ENCODE measurements at regions not wholly inside any gene's neighbourhood (a gene's known extent, or its start where the extent isn't known, plus 50 kb on each side); places are given as distances from the start of the nearest gene placed in this dataset.
"Not testable (repeated sequence)": the region's sequence is repeated elsewhere in the genome, so short reads cannot be mapped to it uniquely, and the experiment has no call there.

- H4K20me1 ChIP-seq (replicated peaks; ENCODE audit: control insufficient read depth, extremely low read depth, insufficient read depth, low read length) = no peaks in the 10 kb centered on the region
- FAIRE-seq = no peak
- dilution Hi-C loops (cut with MboI; ENCODE audit: extremely low pct_ligation_motif_present, low sequenced_read_pairs) = no loop called here
- no peaks in the 10 kb centered on the region for H3K4me1 ChIP-seq (ENCODE audit: control insufficient read depth, extremely low read depth, insufficient read depth, low read length)
- intact Hi-C loops (cut with micrococcal nuclease) = no loop called here
- H3K9me3 ChIP-seq (replicated peaks; ENCODE audit: control insufficient read depth, insufficient read depth, low read length) = peaks cover 5% of the 10 kb centered on the region
- no peak overlapping the region for H3K27ac ChIP-seq (ENCODE audit: insufficient read depth, low read depth, low read length)
- no peak overlapping the region for H3K4me3 ChIP-seq (replicated peaks in 1 of 3; ENCODE audit: insufficient read depth in 1 of 3, low read depth in 1 of 3, low read length in 3 of 3)
- H3K9me1 ChIP-seq (replicated peaks; ENCODE audit: control insufficient read depth, extremely low read depth, insufficient read depth, low read length) = no peaks in the 10 kb centered on the region
- H3K79me2 ChIP-seq (ENCODE audit: control insufficient read depth, insufficient read depth, low read length) = no peaks in the 10 kb centered on the region
- TF ChIP-seq FOS (IDR thresholded peaks at IDR 0.05; ENCODE audit: borderline replicate concordance, insufficient read depth, low read length) (no peak), CTCF (IDR thresholded peaks at IDR 0.05; ENCODE audit: extremely low read depth in 1 of 2, insufficient read depth in 1 of 2, low read depth in 1 of 2, low read length in 2 of 2) (no peak), JUN (IDR thresholded peaks at IDR 0.05; ENCODE audit: borderline replicate concordance, insufficient read depth, insufficient read length, low read depth) (no peak), GATA2 (IDR thresholded peaks at IDR 0.05; ENCODE audit: insufficient read depth, insufficient read length, low read depth, low read length) (no peak), POLR2A (IDR thresholded peaks at IDR 0.05; ENCODE audit: low read depth, low read length) (no peak), POLR2AphosphoS5 (IDR thresholded peaks at IDR 0.05; ENCODE audit: insufficient read depth, low read depth, low read length) (no peak), MYC (IDR thresholded peaks at IDR 0.05; ENCODE audit: low read depth, low read length) (no peak), EZH2 (IDR thresholded peaks at IDR 0.05; ENCODE audit: borderline replicate concordance, low read depth, low read length, severe bottlenecking) (no peak)
- TF ChIP-seq, protein P1, sequence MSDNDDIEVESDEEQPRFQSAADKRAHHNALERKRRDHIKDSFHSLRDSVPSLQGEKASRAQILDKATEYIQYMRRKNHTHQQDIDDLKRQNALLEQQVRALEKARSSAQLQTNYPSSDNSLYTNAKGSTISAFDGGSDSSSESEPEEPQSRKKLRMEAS (IDR thresholded peaks at IDR 0.05; ENCODE audit: insufficient read depth, insufficient read length) = no peak
- no peak overlapping the region for H3K9ac ChIP-seq (replicated peaks; ENCODE audit: extremely low read depth, insufficient read depth, low read length)
- no peak overlapping the region for H2AFZ ChIP-seq (ENCODE audit: low read depth, low read length)
- no peaks in the 10 kb centered on the region for H3K27me3 ChIP-seq (ENCODE audit: control insufficient read depth in 2 of 2, insufficient read depth in 2 of 2, low read length in 2 of 2)
- DNase-seq (ENCODE audit: low read depth, low spot score) = no peak
- CTCF ChIA-PET = no interaction called here
- POLR2A ChIA-PET = no interaction called here
- no TSS peak for BruUV-seq (replicated peaks)
- no peaks in the 10 kb centered on the region for H3K36me3 ChIP-seq (ENCODE audit: control insufficient read depth in 2 of 2, extremely low read depth in 1 of 2, insufficient read depth in 2 of 2, low read length in 2 of 2)
- no peak overlapping the region for H3K4me2 ChIP-seq (ENCODE audit: insufficient read depth, low read length)
Observed at GRCh38 chr14:106060276-106060975, 534.0 kb downstream of the TMEM121 start.

GRCh38 chr14:106061877-106062500 is 535.6 kb downstream of the TMEM121 start:
- BruUV-seq (replicated peaks); H3K4me1 ChIP-seq (ENCODE audit: control insufficient read depth, extremely low read depth, insufficient read depth, low read length); DNase-seq (ENCODE audit: low read depth, low spot score); CTCF ChIA-PET; H3K4me2 ChIP-seq (ENCODE audit: insufficient read depth, low read length); H3K9me1 ChIP-seq (replicated peaks; ENCODE audit: control insufficient read depth, extremely low read depth, insufficient read depth, low read length); intact Hi-C loops (cut with micrococcal nuclease); dilution Hi-C loops (cut with MboI; ENCODE audit: extremely low pct_ligation_motif_present, low sequenced_read_pairs); POLR2A ChIA-PET; H3K27ac ChIP-seq (ENCODE audit: insufficient read depth, low read depth, low read length); H3K36me3 ChIP-seq (ENCODE audit: control insufficient read depth in 2 of 2, extremely low read depth in 1 of 2, insufficient read depth in 2 of 2, low read length in 2 of 2); H3K27me3 ChIP-seq (ENCODE audit: control insufficient read depth in 2 of 2, insufficient read depth in 2 of 2, low read length in 2 of 2); H4K20me1 ChIP-seq (replicated peaks; ENCODE audit: control insufficient read depth, extremely low read depth, insufficient read depth, low read length); FAIRE-seq; H3K79me2 ChIP-seq (ENCODE audit: control insufficient read depth, insufficient read depth, low read length); H3K4me3 ChIP-seq (replicated peaks in 1 of 3; ENCODE audit: insufficient read depth in 1 of 3, low read depth in 1 of 3, low read length in 3 of 3); H2AFZ ChIP-seq (ENCODE audit: low read depth, low read length); H3K9me3 ChIP-seq (replicated peaks; ENCODE audit: control insufficient read depth, insufficient read depth, low read length); H3K9ac ChIP-seq (replicated peaks; ENCODE audit: extremely low read depth, insufficient read depth, low read length): not testable (repeated sequence)

Measured in endothelial cell of umbilical vein (primary cell).